Erythroblast (primary cell): ENCODE measurements at regions not wholly inside any gene's neighbourhood (a gene's known extent, or its start where the extent isn't known, plus 50 kb on each side); places are given as distances from the start of the nearest gene placed in this dataset.

Experiments used
- GATA1 ChIP-seq: IDR thresholded peaks from 2 replicates; pipeline ENCODE4 v1.6.1; 2011; ENCODE audit warnings: low read depth, mild to moderate bottlenecking, control low read depth, low read length, moderate library complexity
- POLR2A ChIP-seq: IDR thresholded peaks from 2 replicates; pipeline ENCODE4 v1.6.1; 2011; ENCODE audit warnings: mild to moderate bottlenecking, low read length

GRCh38 chr2:221167561-221167960 lies 404.5 kb downstream of the EPHA4 start:
- TF ChIP-seq POLR2A (no peak), GATA1 (no peak)
